MG63 (cell line): ENCODE measurements at regions not wholly inside any gene's neighbourhood (a gene's known extent, or its start where the extent isn't known, plus 50 kb on each side); places are given as distances from the start of the nearest gene placed in this dataset.
A peak's percentile ranks its signal among the peaks of the same experiment; 100 is the strongest.

Experiments used
- DNase-seq: peaks from one replicate; pipeline ENCODE4 v3.0.0-alpha.2; 2020
- H3K27me3 ChIP-seq: fragments of 250-450 bp; sonication (Bioruptor Pico); 2 replicates; pipeline ENCODE4 v1.5.1; 2020; ENCODE audit warnings: mild to moderate bottlenecking, moderate library complexity
- H3K36me3 ChIP-seq: fragments of 250-450 bp; sonication (Bioruptor Pico); 2 replicates; pipeline ENCODE4 v1.5.1; 2020; ENCODE audit warnings: mild to moderate bottlenecking, moderate library complexity
- H3K4me3 ChIP-seq: fragments of 250-450 bp; sonication (Bioruptor Pico); 2 replicates; pipeline ENCODE4 v1.5.1; 2020; ENCODE audit warnings: mild to moderate bottlenecking, moderate library complexity
- H3K9me3 ChIP-seq: fragments of 250-450 bp; sonication (Bioruptor Pico); 2 replicates; pipeline ENCODE4 v1.5.1; 2020; ENCODE audit warnings: mild to moderate bottlenecking, moderate library complexity

DNA sequence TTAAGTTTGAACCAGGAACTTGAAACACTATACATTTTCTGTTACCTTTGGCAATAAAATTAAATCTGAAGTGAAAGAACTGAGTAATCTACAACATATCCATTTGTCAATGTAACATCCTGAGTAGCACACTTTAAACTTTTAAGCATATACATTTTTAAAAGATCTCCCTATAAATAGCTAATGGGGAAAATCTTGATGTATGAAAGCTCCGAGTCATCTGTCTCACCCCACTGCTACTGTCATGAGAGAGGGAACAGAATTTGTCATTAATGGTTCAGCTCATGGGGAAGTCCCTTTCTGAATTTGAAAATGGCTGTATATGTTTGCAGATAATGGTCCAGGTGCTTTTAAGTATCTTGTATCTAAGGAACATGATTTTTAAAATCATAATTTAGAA is 55.2 kb upstream of the NOX3 start:
- Histone ChIP-seq H3K27me3 (no peaks in the 10 kb centered on the region), H3K9me3 (no peaks in the 10 kb centered on the region), H3K4me3 (no peak overlapping the region), H3K36me3 (no peaks in the 10 kb centered on the region)
- no peak for DNase-seq

DNA sequence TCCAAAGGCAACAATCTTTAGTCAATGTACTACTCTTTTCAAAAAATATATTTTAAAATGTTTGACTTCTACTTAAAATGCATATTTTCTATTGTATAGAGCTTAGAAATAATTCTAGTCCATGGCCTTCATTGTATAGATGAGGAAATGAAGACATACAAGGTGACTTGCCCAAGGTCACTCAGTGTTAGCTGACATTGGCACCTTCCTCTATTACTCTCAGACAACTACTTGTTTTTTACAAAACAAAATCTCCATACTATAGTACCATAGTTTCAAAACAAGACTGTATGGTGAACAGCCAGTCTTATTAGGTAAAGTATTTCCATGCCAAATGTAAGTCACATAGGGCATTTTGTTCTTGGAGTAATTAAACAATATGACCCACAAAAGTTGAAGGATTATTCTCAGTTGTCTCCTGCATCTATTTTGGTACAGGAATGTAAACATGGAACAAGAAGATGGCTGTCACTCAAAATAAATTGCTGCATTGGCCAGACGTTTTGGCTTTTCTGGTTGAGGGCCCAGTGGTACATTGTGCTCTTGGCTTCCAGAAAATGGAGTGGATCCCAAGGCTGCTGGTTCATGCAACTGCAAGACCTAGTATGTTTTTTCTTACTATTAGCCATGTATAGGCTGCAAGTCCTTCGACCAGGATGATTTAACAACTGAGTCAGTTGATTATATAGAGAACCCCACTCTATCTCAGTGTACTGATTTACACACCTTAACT is 54.3 kb upstream of the NOX3 start:
- H3K27me3 ChIP-seq, result no peaks in the 10 kb centered on the region
- H3K9me3 ChIP-seq, result no peaks in the 10 kb centered on the region
- H3K4me3 ChIP-seq, result no peak overlapping the region
- H3K36me3 ChIP-seq, result no peaks in the 10 kb centered on the region
- peak; percentile 26 for DNase-seq

DNA sequence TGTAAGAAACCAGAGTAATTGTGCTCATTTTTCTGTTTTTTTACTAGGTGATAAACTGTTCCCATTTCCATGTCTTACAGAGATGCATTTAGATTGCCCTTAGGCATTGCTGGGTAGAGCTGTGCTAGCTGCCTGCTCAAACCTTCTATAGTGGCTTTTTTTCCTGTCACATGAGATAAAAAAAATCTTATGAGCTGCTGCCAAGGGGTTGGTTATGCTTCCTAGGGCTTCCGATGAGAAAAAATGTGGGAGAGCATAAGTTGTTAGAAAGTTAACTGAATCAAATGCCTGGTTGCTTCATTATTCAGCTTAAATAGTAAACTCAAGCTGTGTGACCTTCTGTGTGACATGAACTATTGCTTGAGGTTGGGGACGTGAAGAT is 50.0 kb upstream of the NOX3 start:
- Histone ChIP-seq H3K9me3 (peaks cover 5% of the 10 kb centered on the region), H3K36me3 (no peaks in the 10 kb centered on the region), H3K27me3 (no peaks in the 10 kb centered on the region), H3K4me3 (no peak overlapping the region)
- DNase-seq, result no peak
